Adrenal gland (tissue), 5 donors: ENCODE measurements at regions not wholly inside any gene's neighbourhood (a gene's known extent, or its start where the extent isn't known, plus 50 kb on each side); places are given as distances from the start of the nearest gene placed in this dataset.

Experiments used
- CTCF ChIP-seq, 6 experiments: fragments of 450-650 bp in 4 of 6; fragments of 200-600 bp in 2 of 6; sonication (generic) in 1 of 6; IDR thresholded peaks; 1 replicate in 5 of 6; 2 replicates in 1 of 6; pipeline versions ENCODE4 v1.5.1 to v1.8.0; 2016 to 2021; ENCODE audit warnings: antibody characterized with exemption in 6 of 6, mild to moderate bottlenecking in 2 of 6, moderate library complexity in 1 of 6
- POLR2A ChIP-seq, 2 donors: fragments of 450-650 bp; IDR thresholded peaks; one replicate each; pipeline ENCODE4 v1.6.1; 2017; ENCODE audit warnings: antibody characterized with exemption in 2 of 2, mild to moderate bottlenecking in 2 of 2, moderate library complexity in 1 of 2
- donor health status: DM: no; HTN: no; CAD: no.

GRCh38 chr2:122563781-122564180 is 808.3 kb downstream of the TSN start:
- no peak for TF ChIP-seq CTCF (IDR thresholded peaks at IDR 0.05)
- TF ChIP-seq POLR2A (IDR thresholded peaks at IDR 0.05): no peak
